GM18507 (cell line): ENCODE measurements at regions not wholly inside any gene's neighbourhood (a gene's known extent, or its start where the extent isn't known, plus 50 kb on each side); places are given as distances from the start of the nearest gene placed in this dataset.

Experiments
- DNase-seq: peaks from one replicate; pipeline ENCODE4 v3.0.0; 2011; ENCODE audit warnings: low read depth; ENCODE audit not compliant: insufficient read length; ENCODE audit errors: extremely low spot score
- FAIRE-seq: peaks from 2 replicates; lab custom pipeline; 2011; peaks lifted over from hg19 to GRCh38; lab: Jason Lieb, UNC

- FAIRE-seq (no peak), DNase-seq (no peak)
Observed at GRCh38 chr3:70806556-70806955, 494.1 kb upstream of the MDFIC2 start.

- no peak for FAIRE-seq
Observed at GRCh38 chr3:70806021-70806420, 493.6 kb upstream of the MDFIC2 start.

DNA sequence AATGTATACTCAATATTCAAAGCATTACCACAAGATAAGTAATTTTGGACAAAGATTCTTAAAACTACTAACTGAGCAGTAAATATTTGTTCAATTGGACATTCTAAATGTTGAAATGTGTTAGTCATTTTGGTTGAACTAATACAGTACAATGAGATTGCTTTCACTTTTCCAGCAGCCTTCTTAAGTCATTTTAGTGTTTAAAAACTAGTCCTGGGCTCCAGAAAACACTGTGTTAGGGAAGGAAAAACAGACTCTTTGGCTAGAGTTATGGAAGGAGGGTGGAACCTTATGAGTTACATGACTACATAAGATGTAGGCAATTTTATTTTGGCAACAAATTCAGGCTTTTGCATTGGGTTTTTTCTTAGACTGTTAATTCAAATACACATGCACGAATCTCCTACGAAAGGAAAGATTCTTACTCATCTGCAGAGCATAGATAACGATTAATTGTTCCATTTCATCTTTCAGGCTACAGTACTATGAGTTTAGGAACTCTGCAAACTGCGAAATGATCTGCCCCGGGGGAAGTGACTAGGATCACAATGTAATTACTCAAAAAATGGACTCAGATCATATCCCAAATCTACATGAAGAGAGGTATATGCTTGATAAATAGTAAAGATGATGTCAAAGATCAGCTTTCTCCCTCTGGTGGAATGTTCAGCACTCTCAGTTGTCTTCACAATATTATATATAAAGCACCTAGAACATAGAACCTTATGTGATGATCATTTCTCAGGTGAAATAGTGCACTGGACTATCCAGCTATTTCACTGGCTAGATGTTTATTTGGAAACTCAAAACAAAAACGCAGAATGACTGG is 492.8 kb upstream of the MDFIC2 start:
- DNase-seq (no peak), FAIRE-seq (no peak)

More at GRCh38 chr3:70806021-70806420, 493.6 kb upstream of the MDFIC2 start:
- no peak for DNase-seq

- DNase-seq: no peak
- no peak for FAIRE-seq
Observed at GRCh38 chr3:70803891-70804290, 491.5 kb upstream of the MDFIC2 start.

DNA sequence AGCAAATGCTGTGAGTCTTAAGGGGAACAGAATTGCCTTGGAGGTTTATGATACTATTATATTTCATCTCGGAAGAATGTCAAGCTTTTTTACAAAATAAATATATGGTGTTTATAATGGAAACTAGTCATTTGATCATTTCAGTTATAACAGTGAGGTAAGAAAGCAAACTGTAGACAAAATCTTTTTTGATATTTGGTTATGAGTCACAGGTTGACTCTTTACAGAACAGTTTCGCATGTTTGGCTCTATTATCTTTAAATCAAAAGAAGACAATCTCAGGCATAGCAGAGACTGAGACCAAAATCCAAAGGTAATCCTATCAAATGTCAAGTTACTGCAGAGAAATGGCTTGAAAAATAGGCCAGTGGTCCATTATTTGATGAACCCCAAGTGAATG is 490.9 kb upstream of the MDFIC2 start:
- DNase-seq: no peak
- FAIRE-seq: no peak

GRCh38 chr3:70800951-70801350 is 488.5 kb upstream of the MDFIC2 start:
- no peak for FAIRE-seq

GRCh38 chr3:70789878-70790277 is 477.4 kb upstream of the MDFIC2 start:
- no peak for FAIRE-seq
- no peak for DNase-seq

More at GRCh38 chr3:70800951-70801350, 488.5 kb upstream of the MDFIC2 start:
- no peak for DNase-seq

GRCh38 chr3:70780790-70781189 is 468.4 kb upstream of the MDFIC2 start:
- FAIRE-seq: no peak

DNA sequence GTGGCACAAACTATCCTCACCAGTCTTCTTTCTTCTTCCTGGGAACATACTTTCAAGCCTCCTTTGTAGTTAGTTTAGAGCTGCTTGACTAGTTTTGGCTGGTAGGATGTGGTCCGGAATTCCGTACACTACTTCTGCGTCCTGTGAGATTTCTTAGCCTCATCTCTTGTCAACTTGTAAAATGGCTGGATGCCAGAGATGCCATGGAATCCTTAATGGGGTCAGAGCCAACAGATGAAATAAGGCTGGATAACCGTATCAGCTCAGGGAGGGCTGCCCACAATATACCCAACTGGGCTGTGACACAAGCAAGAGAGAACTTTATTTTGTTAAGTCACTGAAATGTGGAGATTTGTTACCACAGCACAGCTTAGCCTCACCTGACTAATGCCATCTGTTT is 466.9 kb upstream of the MDFIC2 start:
- FAIRE-seq (no peak), DNase-seq (no peak)

More at GRCh38 chr3:70780790-70781189, 468.4 kb upstream of the MDFIC2 start:
- DNase-seq: no peak

DNA sequence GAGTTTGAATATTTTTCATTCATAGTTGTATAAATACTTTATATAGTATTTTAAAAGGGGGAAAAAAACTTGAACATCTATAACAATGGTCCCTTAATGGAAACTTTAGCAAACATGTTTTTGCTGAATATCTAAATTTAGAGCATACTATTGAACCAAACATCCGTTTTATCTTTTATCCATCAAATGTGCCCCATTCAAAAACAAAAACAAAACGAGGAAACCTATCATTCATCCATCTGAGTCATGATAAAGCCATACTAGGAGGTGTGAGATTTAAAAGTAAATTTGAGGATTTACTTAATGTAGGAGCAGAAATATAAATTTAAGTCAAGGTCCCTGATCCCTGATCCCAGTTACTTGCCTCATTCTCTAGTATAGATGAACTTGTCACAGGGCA is 463.6 kb upstream of the MDFIC2 start:
- no peak for FAIRE-seq
- no peak for DNase-seq

DNA sequence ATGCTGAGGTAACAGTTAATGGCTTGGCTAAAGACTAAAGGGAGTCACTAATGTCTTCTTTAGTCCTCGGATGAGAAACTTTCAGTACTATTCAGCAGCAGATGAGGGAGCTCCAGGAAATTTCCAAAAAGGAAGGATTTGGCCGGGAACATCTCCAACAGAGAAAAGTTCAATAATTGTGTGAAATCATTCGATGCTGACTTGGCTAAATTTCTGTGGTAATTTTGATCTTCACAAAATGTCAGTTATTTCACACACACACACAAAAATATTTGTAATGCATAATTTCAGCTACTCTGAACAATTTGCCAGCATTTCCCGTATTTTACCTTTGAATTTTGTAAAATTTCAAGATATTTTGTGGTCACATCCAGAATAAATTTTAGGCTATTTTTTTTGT is 462.8 kb upstream of the MDFIC2 start:
- no peak for FAIRE-seq

DNA sequence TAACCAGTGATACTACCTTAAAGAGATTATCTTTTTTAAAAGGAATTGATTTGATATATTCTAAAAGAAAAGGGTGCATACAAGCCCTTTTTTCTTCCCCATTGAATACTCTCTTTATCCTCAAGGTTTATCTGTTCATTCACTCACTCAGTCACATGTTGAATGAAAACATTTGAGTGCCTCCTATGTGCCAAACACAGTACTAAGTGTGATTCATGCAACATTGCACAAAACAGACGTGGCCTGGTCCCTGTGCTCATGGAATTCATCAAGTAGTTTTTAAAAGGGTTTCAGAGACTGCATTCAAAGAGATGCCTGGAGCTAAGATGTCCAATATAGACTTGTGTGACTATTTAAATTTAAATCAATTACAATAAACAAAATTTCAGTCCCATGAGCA is 462.2 kb upstream of the MDFIC2 start:
- DNase-seq: no peak
- FAIRE-seq: no peak

More for the DNA sequence above, 462.8 kb upstream of the MDFIC2 start:
- no peak for DNase-seq

- DNase-seq: no peak
- FAIRE-seq: no peak
Observed at GRCh38 chr3:70771426-70772147, 459.1 kb upstream of the MDFIC2 start.

DNA sequence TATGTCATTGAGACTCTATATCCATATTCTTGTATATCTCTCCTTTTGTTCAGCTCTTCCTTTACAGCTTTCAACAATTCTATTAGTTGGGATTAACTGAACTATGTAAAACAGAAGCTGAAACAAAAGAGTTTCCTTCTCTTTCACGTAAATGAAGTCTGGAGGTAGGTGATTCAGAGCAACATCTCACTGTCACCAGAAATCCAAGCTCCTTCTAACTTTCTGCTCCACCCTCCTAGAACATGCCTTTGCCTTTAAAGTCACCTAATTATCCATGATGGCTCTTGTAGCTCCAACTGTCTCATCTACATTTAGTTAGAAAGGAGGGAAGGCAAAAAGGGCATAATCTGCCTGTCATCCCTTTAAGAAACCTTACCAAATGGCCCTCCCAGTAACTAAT is 458.2 kb upstream of the MDFIC2 start:
- no peak for FAIRE-seq
- DNase-seq: no peak

GRCh38 chr3:70766301-70766700 is 453.9 kb upstream of the MDFIC2 start:
- no peak for FAIRE-seq
- no peak for DNase-seq

- DNase-seq (no peak), FAIRE-seq (no peak)
Observed at GRCh38 chr3:70763894-70764293, 451.5 kb upstream of the MDFIC2 start.

- DNase-seq (no peak), FAIRE-seq (no peak)
Observed at GRCh38 chr3:70757658-70758057, 445.2 kb upstream of the MDFIC2 start.

DNA sequence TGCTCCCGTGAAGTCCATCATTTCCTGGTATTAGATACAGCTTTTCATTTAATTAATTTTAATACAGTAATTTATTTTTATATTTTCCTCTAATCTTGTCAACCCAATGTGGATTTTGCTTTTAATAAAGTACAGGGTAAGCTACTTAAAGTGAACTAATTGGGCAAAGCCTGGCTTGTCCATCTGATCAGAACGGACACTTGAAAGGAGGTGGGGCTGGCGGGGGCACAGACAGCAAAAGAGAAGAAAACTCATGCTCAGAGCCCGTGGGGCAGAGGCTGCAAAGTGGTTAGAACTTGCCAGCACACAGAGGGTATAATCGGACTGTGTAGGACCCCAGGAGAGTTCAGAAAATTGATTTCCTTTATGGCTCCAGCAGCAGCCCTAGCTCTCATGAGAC is 443.1 kb upstream of the MDFIC2 start:
- no peak for FAIRE-seq
- no peak for DNase-seq

DNA sequence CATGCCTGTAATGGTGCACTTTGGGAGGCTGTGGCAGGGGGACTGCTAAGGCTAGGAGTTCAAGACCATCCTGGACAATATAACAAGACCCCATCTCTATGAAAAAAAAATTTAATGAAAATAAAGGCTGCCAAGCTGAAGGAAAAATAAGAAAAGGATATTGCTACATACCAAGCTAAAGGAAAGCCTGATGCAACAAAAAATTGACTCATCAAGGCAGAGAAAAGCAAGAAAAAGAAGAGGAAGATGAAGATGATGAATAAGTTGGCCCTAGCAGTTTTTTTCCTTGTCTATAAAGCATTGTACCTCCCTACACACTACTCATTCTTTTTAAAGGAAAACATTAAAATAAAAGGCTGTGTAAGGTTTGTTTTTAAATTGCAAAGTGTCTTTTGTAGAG is 441.9 kb upstream of the MDFIC2 start:
- DNase-seq (no peak), FAIRE-seq (no peak)

DNA sequence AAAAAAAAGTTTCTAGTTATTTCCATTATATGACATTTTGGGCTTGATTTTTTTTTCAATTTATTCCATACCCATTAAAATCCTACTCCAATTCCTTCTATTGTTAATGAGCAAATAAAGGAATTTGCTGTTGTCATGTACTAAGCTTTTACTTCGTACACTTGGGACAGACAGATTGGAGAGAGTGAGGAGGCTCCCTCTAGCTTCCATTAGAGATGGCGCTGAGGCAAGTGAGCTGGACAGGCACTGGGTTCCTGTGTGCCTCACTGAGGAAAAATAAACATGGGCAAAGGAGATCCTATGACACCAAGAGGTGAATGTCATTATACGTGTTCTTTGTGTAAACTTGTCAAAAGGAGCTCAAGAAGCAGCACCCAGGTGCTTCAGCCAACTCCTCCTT is 441.1 kb upstream of the MDFIC2 start:
- FAIRE-seq (no peak), DNase-seq (no peak)

- DNase-seq: no peak
- FAIRE-seq: no peak
Observed at GRCh38 chr3:70752051-70752450, 439.6 kb upstream of the MDFIC2 start.
